A549 (cell line): ENCODE measurements at regions not wholly inside any gene's neighbourhood (a gene's known extent, or its start where the extent isn't known, plus 50 kb on each side); places are given as distances from the start of the nearest gene placed in this dataset.
A peak's percentile ranks its signal among the peaks of the same experiment; 100 is the strongest.

Experiments used
- ATAC-seq, 2 experiments: fragments of 200-7000 bp in 1 of 2; fragments of >200 bp in 1 of 2; cut with Nextera tagmentation in 1 of 2; cut with Tn5 transposase in 1 of 2; 3 replicates each; pipeline versions ENCODE4 v1.8.0 to v1.9.1; 2018 to 2020; ENCODE audit warnings: mild to moderate bottlenecking in 1 of 2, moderate library complexity in 1 of 2
- CTCF ChIA-PET: fragments of 300-600 bp; sonication (Branson Sonifier 250); formaldehyde crosslinking; extraction: SDS; loops from one replicate; lab custom pipeline; 2021; ENCODE audit warnings: antibody characterized with exemption, inconsistent platforms; lab: Yijun Ruan, JAX
- POLR2A ChIA-PET: fragments of 350-600 bp; formaldehyde crosslinking; extraction: SDS; loops from one replicate; lab custom pipeline; 2021; ENCODE audit warnings: antibody characterized with exemption, inconsistent platforms; lab: Yijun Ruan, JAX
- DNase-seq, 2 experiments: peaks; one replicate each; pipeline versions ENCODE4 v3.0.0 to v3.0.0-alpha.2; 2011 to 2016; ENCODE audit warnings: low read depth in 1 of 2, low spot score in 1 of 2
- FAIRE-seq: peaks from 2 replicates; lab custom pipeline; 2011; peaks lifted over from hg19 to GRCh38; lab: Jason Lieb, UNC
- H3K27ac ChIP-seq, 2 experiments: fragments of >200 bp; sonication (Bioruptor Twin); formaldehyde crosslinking; 3 replicates each; pipeline ENCODE4 v1.5.1; 2016 to 2017
- H3K4me1 ChIP-seq: fragments of >200 bp; sonication (Bioruptor Twin); formaldehyde crosslinking; 3 replicates; pipeline ENCODE4 v1.6.1; 2016
- H3K4me2 ChIP-seq: fragments of >200 bp; sonication (Bioruptor Twin); formaldehyde crosslinking; 3 replicates; pipeline ENCODE4 v1.6.1; 2016
- H3K4me3 ChIP-seq: fragments of >200 bp; sonication (Bioruptor Twin); formaldehyde crosslinking; 3 replicates; pipeline ENCODE4 v1.5.1; 2016
- H3K9me3 ChIP-seq: fragments of >200 bp; sonication (Bioruptor Twin); formaldehyde crosslinking; 3 replicates; pipeline ENCODE4 v1.6.1; 2016
- CEBPB ChIP-seq, 2 experiments: fragments of >200 bp in 1 of 2; sonication (Bioruptor Twin) in 1 of 2; formaldehyde crosslinking in 1 of 2; IDR thresholded peaks; 2 replicates each; pipeline ENCODE4 v1.6.1; 2012 to 2016
- CHD2 ChIP-seq: fragments of 150-350 bp; IDR thresholded peaks from 2 replicates; pipeline ENCODE4 v1.6.1; 2014; ENCODE audit warnings: low read length; ENCODE audit not compliant: partially characterized antibody
- CHD4 ChIP-seq: fragments of 200-600 bp; sonication (generic); IDR thresholded peaks from 2 replicates; pipeline ENCODE4 v1.6.1; 2016; ENCODE audit warnings: antibody characterized with exemption, mild to moderate bottlenecking, borderline replicate concordance
- ELK1 ChIP-seq: fragments of 150-350 bp; IDR thresholded peaks from 2 replicates; pipeline ENCODE4 v1.6.1; 2014; ENCODE audit warnings: low read depth, mild to moderate bottlenecking, low read length
- EP300 ChIP-seq, 2 experiments: fragments of >200 bp; sonication (Bioruptor Twin); formaldehyde crosslinking; IDR thresholded peaks; 2 replicates in 1 of 2; 3 replicates in 1 of 2; pipeline ENCODE4 v1.6.1; 2016 to 2017
- FOSL2 ChIP-seq, 2 experiments: fragments of 450-650 bp in 1 of 2; fragments of >200 bp in 1 of 2; sonication (Bioruptor Twin) in 1 of 2; formaldehyde crosslinking; IDR thresholded peaks; 2 replicates each; pipeline versions ENCODE4 v1.5.0 to v1.6.1; 2016 to 2020; ENCODE audit warnings: mild to moderate bottlenecking in 1 of 2, moderate library complexity in 1 of 2
- GATA3 ChIP-seq: IDR thresholded peaks from 2 replicates; pipeline ENCODE4 v1.6.1; 2012; ENCODE audit warnings: borderline replicate concordance
- HOXA7 ChIP-seq: fragments of 250-450 bp; sonication (Bioruptor Pico); IDR thresholded peaks from 2 replicates; pipeline ENCODE4 v1.5.0; 2020; ENCODE audit warnings: mild to moderate bottlenecking, moderate library complexity
- HOXB13 ChIP-seq: fragments of 250-450 bp; sonication (Bioruptor Pico); IDR thresholded peaks from 2 replicates; pipeline ENCODE4 v1.5.0; 2020; ENCODE audit warnings: low read depth, mild to moderate bottlenecking, moderate library complexity
- JUN ChIP-seq, 2 experiments: fragments of >200 bp; sonication (Bioruptor Twin); formaldehyde crosslinking; IDR thresholded peaks; 2 replicates in 1 of 2; 3 replicates in 1 of 2; pipeline ENCODE4 v1.6.1; 2016 to 2017
- JUNB ChIP-seq: fragments of >200 bp; sonication (Bioruptor Twin); formaldehyde crosslinking; IDR thresholded peaks from 2 replicates; pipeline ENCODE4 v1.6.1; 2016
- MAX ChIP-seq: IDR thresholded peaks from 2 replicates; pipeline ENCODE4 v1.6.1; 2012
- MYC ChIP-seq: IDR thresholded peaks from 2 replicates; pipeline ENCODE4 v1.6.1; 2012; ENCODE audit warnings: mild to moderate bottlenecking, inconsistent platforms, low read length, improper control_type of control experiment, borderline replicate concordance
- NR3C1 ChIP-seq: fragments of >200 bp; sonication (Bioruptor Twin); formaldehyde crosslinking; IDR thresholded peaks from 3 replicates; pipeline ENCODE4 v1.6.1; 2017
- PBX3 ChIP-seq: IDR thresholded peaks from 2 replicates; pipeline ENCODE4 v1.6.1; 2012
- POLR2AphosphoS2 ChIP-seq: conservative IDR thresholded peaks from 2 replicates; pipeline ENCODE4 v1.6.1; 2012; ENCODE audit warnings: low read length, improper control_type of control experiment, inconsistent platforms
- RAD21 ChIP-seq, 2 experiments: fragments of >200 bp in 1 of 2; sonication (Bioruptor Twin) in 1 of 2; formaldehyde crosslinking in 1 of 2; IDR thresholded peaks in 1 of 2; conservative IDR thresholded peaks in 1 of 2; 2 replicates in 1 of 2; 3 replicates in 1 of 2; pipeline ENCODE4 v1.6.1; 2012 to 2018; ENCODE audit warnings: inconsistent platforms in 1 of 2
- RFX5 ChIP-seq: fragments of 450-650 bp; IDR thresholded peaks from 2 replicates; pipeline ENCODE4 v1.7.1; 2014; ENCODE audit warnings: antibody characterized with exemption, mild to moderate bottlenecking, moderate library complexity
- SMC3 ChIP-seq: fragments of >200 bp; sonication (Bioruptor Twin); formaldehyde crosslinking; IDR thresholded peaks from 3 replicates; pipeline ENCODE4 v1.6.1; 2018; ENCODE audit warnings: inconsistent platforms
- ZFP36 ChIP-seq: fragments of 450-650 bp; IDR thresholded peaks from 2 replicates; pipeline ENCODE4 v1.6.1; 2014; ENCODE audit warnings: borderline replicate concordance; ENCODE audit not compliant: partially characterized antibody
- ZNF302 ChIP-seq: fragments of 250-450 bp; sonication (Bioruptor Pico); IDR thresholded peaks from 2 replicates; pipeline ENCODE4 v1.9.0; 2021; ENCODE audit warnings: inconsistent platforms, mild to moderate bottlenecking, moderate library complexity
- ZSCAN20 ChIP-seq: fragments of 250-450 bp; sonication (Bioruptor Pico); IDR thresholded peaks from 2 replicates; pipeline ENCODE4 v1.8.0; 2022; ENCODE audit warnings: mild to moderate bottlenecking, moderate library complexity
- WGBS: methylation state at CpG from one replicate; pipeline ENCODE4 v1.1.6; 2017; ENCODE audit errors: missing lambda C conversion rate; 5-methylcytosine and 5-hydroxymethylcytosine counted together
- TF ChIP-seq, protein P1 (sequence below): fragments of 250-450 bp; sonication (Bioruptor Pico); IDR thresholded peaks from 2 replicates; pipeline ENCODE4 v1.5.0; 2021; ENCODE audit warnings: mild to moderate bottlenecking, moderate library complexity, borderline replicate concordance

DNA sequence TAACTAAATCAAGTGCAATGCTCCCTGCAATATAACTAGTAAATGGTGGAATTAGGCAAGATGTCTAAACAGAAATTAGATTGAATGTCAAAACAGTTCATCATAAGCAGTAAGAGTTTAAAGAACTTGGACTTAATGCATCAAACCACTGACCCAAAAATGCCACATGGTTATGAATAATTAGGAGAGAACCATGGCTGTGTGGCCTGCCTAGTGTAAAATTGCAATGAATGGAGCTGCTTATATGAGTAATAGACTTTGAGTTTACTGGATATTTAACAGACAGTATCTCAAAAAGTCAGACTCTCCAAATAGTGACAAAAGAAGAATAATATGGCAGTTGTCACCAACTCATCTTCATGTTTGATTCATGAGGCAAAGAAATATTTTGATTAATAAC is 101.6 kb upstream of the COL5A2 start:
- Histone ChIP-seq H3K4me2 (no peak overlapping the region), H3K9me3 (peaks cover 9% of the 10 kb centered on the region; the same call in 2 of the 3 replicates), H3K27ac (0 out of 6 replicates have a peak overlapping the region, but pooled peaks of 1 of the 2 experiments have one; percentile 33), H3K4me3 (no peak overlapping the region), H3K4me1 (peaks cover 38% of the 10 kb centered on the region)
- FAIRE-seq (no peak), DNase-seq (no peak), ATAC-seq (no peak)
- no peak for TF ChIP-seq PBX3
- TF ChIP-seq NR3C1: no peak
- no peak for TF ChIP-seq JUNB
- no peak for TF ChIP-seq ZFP36
- TF ChIP-seq ZNF302 (CRISPR knock-in tag): no peak
- TF ChIP-seq MYC: no peak
- no peak for TF ChIP-seq ELK1
- no peak for TF ChIP-seq CHD2
- no peak for TF ChIP-seq CHD4
- TF ChIP-seq RAD21 (conservative IDR thresholded peaks at IDR 0.05 in 1 of 2, IDR thresholded peaks at IDR 0.05 in 1 of 2): no peak
- ChIA-PET POLR2A (no interaction called here), CTCF (no interaction called here)

DNA sequence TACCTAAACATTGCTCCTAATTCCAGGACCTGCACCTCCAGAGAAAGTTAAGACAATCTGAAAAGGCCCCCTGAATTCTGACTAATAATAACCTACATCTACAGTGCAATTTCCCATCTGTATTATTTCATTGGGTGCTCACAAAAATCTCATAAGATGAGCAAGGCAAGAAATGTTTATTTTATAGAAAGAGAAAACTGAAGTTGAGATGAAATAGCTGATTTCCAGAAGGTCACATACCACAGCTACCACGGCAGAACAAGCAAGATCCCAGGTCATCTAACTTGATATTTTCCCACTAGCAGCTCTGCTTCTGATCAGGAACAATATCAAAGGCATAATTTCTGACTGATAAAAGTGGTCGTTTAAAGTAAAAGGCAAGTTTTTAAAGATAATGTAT is 105.8 kb upstream of the COL5A2 start:
- 7% methylated on average over 2 of the region's 2 CpGs for WGBS
- H3K27ac ChIP-seq: peak overlapping the region; percentile 80 to 92
- H3K4me2 ChIP-seq: peak overlapping the region; percentile 65
- ChIA-PET CTCF (interaction anchor here (0.8 to 3.4 kb wide), 5 partner anchors 77 to 127 kb away, joined by 3 to 25 read pairs (median 6); partner anchors contain the start of gene COL5A2), POLR2A (interaction anchor here (0.6 to 1.8 kb wide), 6 partner anchors 17 to 188 kb away, joined by 3 to 22 read pairs (median 4); partner anchors contain the start of gene COL5A2)
- ATAC-seq (peak in 1 of 2 experiments; percentile 22; a peak in 3 of 6 replicates), DNase-seq (peak in 1 of 2 experiments; percentile 20), FAIRE-seq (no peak)
- no peak for TF ChIP-seq MAX
- TF ChIP-seq GATA3: peak; percentile 38; the same call in 1 of the 2 replicates
- TF ChIP-seq CEBPB (IDR thresholded peaks at IDR 0.05): no peak
- peaks cover 8% of the 10 kb centered on the region; the same call in 1 of the 3 replicates for H3K9me3 ChIP-seq
- H3K4me1 ChIP-seq: peaks cover 45% of the 10 kb centered on the region
- no peak overlapping the region for H3K4me3 ChIP-seq

DNA sequence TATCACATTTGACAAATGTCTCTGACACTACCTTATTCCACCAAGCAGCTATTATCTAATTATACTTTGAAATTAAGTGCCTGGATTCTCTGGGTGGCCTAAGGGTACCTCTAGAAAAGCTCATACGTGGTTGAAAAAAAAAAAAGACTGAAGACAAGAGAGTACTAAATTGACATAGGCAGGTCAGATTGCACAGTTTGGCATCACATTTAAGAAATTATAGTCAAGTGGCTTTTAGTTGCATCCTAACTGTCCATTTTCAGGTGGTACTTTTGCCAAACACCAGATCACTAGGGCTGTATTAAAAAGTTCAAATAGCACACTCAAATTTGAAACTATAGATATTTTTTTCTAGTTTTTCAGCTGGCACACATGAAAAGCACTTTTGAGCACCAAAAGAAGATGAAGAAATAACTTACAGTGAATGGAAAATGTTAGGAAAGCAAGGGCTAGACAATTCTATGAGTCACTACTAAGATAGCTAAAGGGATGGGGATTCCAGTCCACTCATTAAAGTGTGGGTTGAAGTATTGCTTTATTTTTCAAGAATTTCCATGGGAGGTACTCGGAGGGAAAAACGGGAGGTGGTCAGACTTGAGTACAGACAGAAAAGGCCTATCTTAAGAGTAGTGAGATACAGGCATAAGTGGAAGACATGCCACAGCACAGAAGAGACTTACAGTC is 106.5 kb upstream of the COL5A2 start:
- peaks cover 45% of the 10 kb centered on the region for H3K4me1 ChIP-seq
- ATAC-seq: peak; percentile 86
- no peak overlapping the region for H3K4me3 ChIP-seq
- peaks cover 8% of the 10 kb centered on the region; the same call in 1 of the 3 replicates for H3K9me3 ChIP-seq
- peak; percentile 49 for FAIRE-seq
- POLR2A ChIA-PET: interaction anchor here (0.6 to 1.8 kb wide), 7 partner anchors 16 to 189 kb away, joined by 3 to 22 read pairs (median 4); partner anchors contain the start of gene COL5A2
- peak overlapping the region; percentile 80 to 92 for H3K27ac ChIP-seq
- 4% methylated on average over 3 of the region's 3 CpGs for WGBS
- peak overlapping the region; percentile 65 for H3K4me2 ChIP-seq
- peak; percentile 24 to 85 for DNase-seq
- CTCF ChIA-PET: interaction anchor here (0.8 to 3.4 kb wide), 5 partner anchors 78 to 126 kb away, joined by 3 to 25 read pairs (median 6); partner anchors contain the start of gene COL5A2
- peak; percentile 50 for TF ChIP-seq SMC3
- TF ChIP-seq ZNF302 (CRISPR knock-in tag): no peak
- no peak for TF ChIP-seq ZSCAN20 (CRISPR knock-in tag)
- no peak for TF ChIP-seq HOXB13 (CRISPR knock-in tag)
- TF ChIP-seq POLR2AphosphoS2: no peak
- peak; percentile 71 to 90 for TF ChIP-seq CEBPB (IDR thresholded peaks at IDR 0.05)
- TF ChIP-seq HOXA7 (CRISPR knock-in tag): no peak
- peak; percentile 73 for TF ChIP-seq FOSL2 (IDR thresholded peaks at IDR 0.05)
- TF ChIP-seq FOSL2 (CRISPR knock-in tag; IDR thresholded peaks at IDR 0.05): peak; percentile 93
- TF ChIP-seq, protein P1, sequence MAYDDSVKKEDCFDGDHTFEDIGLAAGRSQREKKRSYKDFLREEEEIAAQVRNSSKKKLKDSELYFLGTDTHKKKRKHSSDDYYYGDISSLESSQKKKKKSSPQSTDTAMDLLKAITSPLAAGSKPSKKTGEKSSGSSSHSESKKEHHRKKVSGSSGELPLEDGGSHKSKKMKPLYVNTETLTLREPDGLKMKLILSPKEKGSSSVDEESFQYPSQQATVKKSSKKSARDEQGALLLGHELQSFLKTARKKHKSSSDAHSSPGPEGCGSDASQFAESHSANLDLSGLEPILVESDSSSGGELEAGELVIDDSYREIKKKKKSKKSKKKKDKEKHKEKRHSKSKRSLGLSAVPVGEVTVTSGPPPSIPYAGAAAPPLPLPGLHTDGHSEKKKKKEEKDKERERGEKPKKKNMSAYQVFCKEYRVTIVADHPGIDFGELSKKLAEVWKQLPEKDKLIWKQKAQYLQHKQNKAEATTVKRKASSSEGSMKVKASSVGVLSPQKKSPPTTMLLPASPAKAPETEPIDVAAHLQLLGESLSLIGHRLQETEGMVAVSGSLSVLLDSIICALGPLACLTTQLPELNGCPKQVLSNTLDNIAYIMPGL (CRISPR knock-in tag): no peak
- no peak for TF ChIP-seq RFX5
- peak; percentile 27 to 53 for TF ChIP-seq RAD21 (conservative IDR thresholded peaks at IDR 0.05 in 1 of 2, IDR thresholded peaks at IDR 0.05 in 1 of 2)
- peak; percentile 86; the same call in 1 of the 2 replicates for TF ChIP-seq GATA3
- TF ChIP-seq JUNB: peak; percentile 85
- peak; percentile 38 to 71; a peak in 1 of 5 replicates for TF ChIP-seq JUN (IDR thresholded peaks at IDR 0.05)
- TF ChIP-seq MAX: peak; percentile 48; the same call in 1 of the 2 replicates
- TF ChIP-seq EP300 (IDR thresholded peaks at IDR 0.05): peak; percentile 48 to 70; a peak in 3 of 5 replicates
